Endothelial cell of umbilical vein (primary cell): ENCODE measurements at regions not wholly inside any gene's neighbourhood (a gene's known extent, or its start where the extent isn't known, plus 50 kb on each side); places are given as distances from the start of the nearest gene placed in this dataset.

Source experiments
- BruUV-seq: library from RNA; stranded (reverse); fragments of 400-500 nt; replicated peaks from 2 replicates; lab custom pipeline; 2021; lab: Mats Ljungman, UMichigan
- CTCF ChIA-PET: fragments of 300-600, 350-600 bp; sonication (Branson Sonifier 250); formaldehyde crosslinking; loops from one replicate; lab custom pipeline; 2021; ENCODE audit warnings: antibody characterized with exemption, inconsistent platforms; lab: Charles Lee
- POLR2A ChIA-PET: fragments of 300-600, 350-600 bp; sonication (Branson Sonifier 250); formaldehyde crosslinking; loops from one replicate; lab custom pipeline; 2021; ENCODE audit warnings: antibody characterized with exemption, inconsistent platforms; lab: Charles Lee
- DNase-seq: peaks from one replicate; pipeline ENCODE4 v3.0.0-alpha.2; 2011; ENCODE audit warnings: low read depth, low spot score
- FAIRE-seq: peaks from 2 replicates; lab custom pipeline; 2011; peaks lifted over from hg19 to GRCh38; lab: Jason Lieb, UNC
- H2AFZ ChIP-seq: 2 replicates; pipeline ENCODE4 v1.6.0; 2012; ENCODE audit warnings: low read depth, low read length, control low read depth, inconsistent platforms
- H3K27ac ChIP-seq: 2 replicates; pipeline ENCODE4 v1.5.1; 2011; ENCODE audit warnings: low read depth, mild to moderate bottlenecking, control low read depth, low read length, moderate library complexity; ENCODE audit not compliant: insufficient read depth
- H3K27me3 ChIP-seq, 2 experiments: 2 replicates each; pipeline versions ENCODE4 v1.6.0 to v1.6.1; 2011; ENCODE audit warnings: low read length in 2 of 2, mixed read lengths in 1 of 2; ENCODE audit not compliant: control insufficient read depth in 2 of 2, insufficient read depth in 2 of 2
- H3K36me3 ChIP-seq, 2 experiments: 2 replicates in 1 of 2; 3 replicates in 1 of 2; pipeline ENCODE4 v1.5.1; 2011; ENCODE audit warnings: low read length in 2 of 2, mild to moderate bottlenecking in 1 of 2, moderate library complexity in 1 of 2; ENCODE audit not compliant: control insufficient read depth in 2 of 2, insufficient read depth in 2 of 2; ENCODE audit errors: extremely low read depth in 1 of 2
- H3K4me1 ChIP-seq: 3 replicates; pipeline ENCODE4 v1.5.1; 2011; ENCODE audit warnings: mild to moderate bottlenecking, low read length; ENCODE audit not compliant: control insufficient read depth, insufficient read depth; ENCODE audit errors: extremely low read depth
- H3K4me2 ChIP-seq: 2 replicates; pipeline ENCODE4 v1.6.1; 2011; ENCODE audit warnings: low read length, control low read depth, mixed read lengths; ENCODE audit not compliant: insufficient read depth
- H3K4me3 ChIP-seq, 3 experiments: fragments of 200-600 bp in 1 of 3; sonication (generic), shearing (Covaris generic) in 1 of 3; replicated peaks in 1 of 3; 2 replicates each; pipeline ENCODE4 v1.5.1; 2011 to 2016; ENCODE audit warnings: control low read depth in 3 of 3, low read length in 3 of 3, mild to moderate bottlenecking in 2 of 3, inconsistent platforms in 1 of 3, low read depth in 1 of 3, moderate library complexity in 1 of 3; ENCODE audit not compliant: insufficient read depth in 1 of 3
- H3K79me2 ChIP-seq: 2 replicates; pipeline ENCODE4 v1.6.0; 2012; ENCODE audit warnings: low read length, inconsistent platforms; ENCODE audit not compliant: control insufficient read depth, insufficient read depth
- H3K9ac ChIP-seq: replicated peaks from 2 replicates; pipeline ENCODE3; 2011; ENCODE audit warnings: low read length, control low read depth; ENCODE audit not compliant: insufficient read depth; ENCODE audit errors: extremely low read depth
- H3K9me1 ChIP-seq: replicated peaks from 3 replicates; pipeline ENCODE4 v1.6.0; 2011; ENCODE audit warnings: mild to moderate bottlenecking, low read length; ENCODE audit not compliant: control insufficient read depth, insufficient read depth; ENCODE audit errors: extremely low read depth
- H3K9me3 ChIP-seq: replicated peaks from 2 replicates; pipeline ENCODE4 v1.5.1; 2012; ENCODE audit warnings: low read length, inconsistent platforms; ENCODE audit not compliant: control insufficient read depth, insufficient read depth
- H4K20me1 ChIP-seq: replicated peaks from 2 replicates; pipeline ENCODE3; 2011; ENCODE audit warnings: mild to moderate bottlenecking, low read length; ENCODE audit not compliant: control insufficient read depth, insufficient read depth; ENCODE audit errors: extremely low read depth
- CTCF ChIP-seq, 2 donors: IDR thresholded peaks; 1 replicate in 1 of 2; 2 replicates in 1 of 2; pipeline ENCODE4 v1.5.1; 2011; ENCODE audit warnings: low read length in 2 of 2, mild to moderate bottlenecking in 2 of 2, moderate library complexity in 2 of 2, control low read depth in 1 of 2, inconsistent platforms in 1 of 2, low read depth in 1 of 2; ENCODE audit not compliant: insufficient read depth in 1 of 2; ENCODE audit errors: extremely low read depth in 1 of 2
- EZH2 ChIP-seq: IDR thresholded peaks from 2 replicates; pipeline ENCODE4 v1.6.1; 2012; ENCODE audit warnings: borderline replicate concordance, low read depth, mild to moderate bottlenecking, moderate library complexity, low read length, inconsistent platforms; ENCODE audit not compliant: severe bottlenecking
- FOS ChIP-seq: IDR thresholded peaks from 2 replicates; pipeline ENCODE4 v1.6.1; 2011; ENCODE audit warnings: mild to moderate bottlenecking, low read length, moderate library complexity, borderline replicate concordance; ENCODE audit not compliant: insufficient read depth
- GATA2 ChIP-seq: IDR thresholded peaks from 2 replicates; pipeline ENCODE4 v1.7.0; 2011; ENCODE audit warnings: low read depth, mild to moderate bottlenecking, moderate library complexity, mixed read lengths, low read length; ENCODE audit not compliant: insufficient read length, insufficient read depth
- JUN ChIP-seq: IDR thresholded peaks from 2 replicates; pipeline ENCODE4 v1.6.1; 2011; ENCODE audit warnings: borderline replicate concordance, low read depth; ENCODE audit not compliant: insufficient read length, insufficient read depth
- MYC ChIP-seq: IDR thresholded peaks from one replicate; pipeline ENCODE4 v1.6.1; 2011; ENCODE audit warnings: mild to moderate bottlenecking, low read depth, low read length
- POLR2A ChIP-seq: IDR thresholded peaks from 2 replicates; pipeline ENCODE4 v1.6.1; 2012; ENCODE audit warnings: low read depth, mild to moderate bottlenecking, control low read depth, low read length
- POLR2AphosphoS5 ChIP-seq: IDR thresholded peaks from 2 replicates; pipeline ENCODE4 v1.6.1; 2012; ENCODE audit warnings: low read depth, mild to moderate bottlenecking, control low read depth, low read length, moderate library complexity; ENCODE audit not compliant: insufficient read depth
- dilution Hi-C: fragments of 300-500 bp; cut with MboI; formaldehyde crosslinking; loops from one replicate; pipeline ENCODE4 v1.15.0; 2019; ENCODE audit warnings: low sequenced_read_pairs; ENCODE audit not compliant: extremely low pct_ligation_motif_present
- intact Hi-C: fragments of 100-400 bp; cut with micrococcal nuclease; formaldehyde crosslinking; loops from one replicate; pipeline ENCODE4 v1.10.0; 2022
- TF ChIP-seq, protein P1 (sequence below): IDR thresholded peaks from 2 replicates; pipeline ENCODE4 v1.6.1; 2011; ENCODE audit not compliant: insufficient read depth, insufficient read length

- BruUV-seq = no TSS peak
Measured at GRCh38 chr22:42326801-42327200, 56.3 kb upstream of the TCF20 start.

More at GRCh38 chr22:42326801-42327200, 56.3 kb upstream of the TCF20 start:
- TF ChIP-seq MYC (no peak), POLR2AphosphoS5 (no peak), JUN (no peak), CTCF (IDR thresholded peaks at IDR 0.05; ENCODE audit: extremely low read depth in 1 of 2, insufficient read depth in 1 of 2, low read depth in 1 of 2, low read length in 2 of 2) (no peak), FOS (no peak), GATA2 (no peak), EZH2 (no peak), POLR2A (no peak)
- TF ChIP-seq, protein P1, sequence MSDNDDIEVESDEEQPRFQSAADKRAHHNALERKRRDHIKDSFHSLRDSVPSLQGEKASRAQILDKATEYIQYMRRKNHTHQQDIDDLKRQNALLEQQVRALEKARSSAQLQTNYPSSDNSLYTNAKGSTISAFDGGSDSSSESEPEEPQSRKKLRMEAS = no peak
- dilution Hi-C loops (no loop called here), intact Hi-C loops (no loop called here)
- H2AFZ ChIP-seq = no peak overlapping the region
- no peaks in the 10 kb centered on the region for H3K9me3 ChIP-seq
- H3K4me1 ChIP-seq = no peaks in the 10 kb centered on the region
- no peak overlapping the region for H3K27ac ChIP-seq
- no peak overlapping the region for H3K4me3 ChIP-seq
- H4K20me1 ChIP-seq = no peaks in the 10 kb centered on the region
- H3K36me3 ChIP-seq = no peaks in the 10 kb centered on the region
- H3K4me2 ChIP-seq = no peak overlapping the region
- CTCF ChIA-PET = interaction anchor here (1.1 kb wide), 1 partner anchor 30 kb away, joined by 3 read pairs; no protein-coding TSS in a partner anchor
- no peak overlapping the region for H3K9ac ChIP-seq
- FAIRE-seq (no peak), DNase-seq (no peak)
- H3K9me1 ChIP-seq = no peaks in the 10 kb centered on the region
- no peaks in the 10 kb centered on the region for H3K27me3 ChIP-seq
- no peaks in the 10 kb centered on the region for H3K79me2 ChIP-seq
- POLR2A ChIA-PET = no interaction called here
